Globus pallidus (tissue), 1 donor: ENCODE measurements at regions not wholly inside any gene's neighbourhood (a gene's known extent, or its start where the extent isn't known, plus 50 kb on each side); places are given as distances from the start of the nearest gene placed in this dataset.
"Not testable (repeated sequence)": the region's sequence is repeated elsewhere in the genome, so short reads cannot be mapped to it uniquely, and the experiment has no call there.

ENCODE experiments used
- DNase-seq: peaks from one replicate; pipeline ENCODE4 v3.0.0-alpha.2; 2015; ENCODE audit warnings: low spot score

GRCh38 chr2:122020377-122020776 lies 264.9 kb downstream of the TSN start:
- DNase-seq: no peak

GRCh38 chr2:122021941-122022340 lies 266.5 kb downstream of the TSN start:
- no peak for DNase-seq

GRCh38 chr2:122022531-122022930 lies 267.1 kb downstream of the TSN start:
- DNase-seq: no peak

DNA sequence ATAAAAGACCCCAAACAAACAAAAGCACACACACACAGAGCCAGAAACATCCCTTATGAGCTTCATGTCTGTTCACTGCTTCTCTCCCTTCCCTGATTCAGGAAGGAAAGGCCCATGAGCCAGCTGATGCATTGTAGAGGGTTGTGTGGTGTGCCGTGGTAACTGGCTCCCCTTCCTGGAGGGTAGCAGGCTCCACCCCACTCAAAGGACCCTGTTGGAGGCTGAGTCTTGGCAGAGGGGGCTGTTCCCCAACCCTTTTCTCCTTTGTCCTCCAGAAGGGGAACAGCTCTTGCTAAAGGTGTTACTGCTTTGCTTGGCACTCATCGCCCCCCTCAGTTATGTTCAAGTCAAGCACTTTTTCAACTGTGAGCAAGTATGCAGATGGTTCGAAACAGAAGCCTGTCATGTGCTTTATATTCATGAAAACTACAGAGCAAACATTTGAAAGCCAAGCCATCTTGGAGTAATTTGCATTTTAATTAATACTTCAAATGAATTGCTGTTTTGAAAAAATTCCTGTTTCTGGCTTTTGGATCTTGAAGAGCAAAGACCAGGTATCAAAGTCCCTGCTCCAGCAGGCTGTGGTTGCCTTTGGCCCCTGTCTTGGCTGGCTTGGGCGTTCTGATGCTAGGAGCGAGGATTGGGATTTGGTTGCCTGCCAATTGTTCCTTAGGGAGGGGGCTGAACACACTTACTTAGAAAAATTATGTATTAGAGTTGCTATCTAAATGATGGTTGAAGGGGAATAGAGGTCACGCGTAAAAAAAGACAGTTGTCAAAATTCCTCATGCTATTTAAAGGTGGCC lies 267.8 kb downstream of the TSN start:
- DNase-seq: no peak

DNA sequence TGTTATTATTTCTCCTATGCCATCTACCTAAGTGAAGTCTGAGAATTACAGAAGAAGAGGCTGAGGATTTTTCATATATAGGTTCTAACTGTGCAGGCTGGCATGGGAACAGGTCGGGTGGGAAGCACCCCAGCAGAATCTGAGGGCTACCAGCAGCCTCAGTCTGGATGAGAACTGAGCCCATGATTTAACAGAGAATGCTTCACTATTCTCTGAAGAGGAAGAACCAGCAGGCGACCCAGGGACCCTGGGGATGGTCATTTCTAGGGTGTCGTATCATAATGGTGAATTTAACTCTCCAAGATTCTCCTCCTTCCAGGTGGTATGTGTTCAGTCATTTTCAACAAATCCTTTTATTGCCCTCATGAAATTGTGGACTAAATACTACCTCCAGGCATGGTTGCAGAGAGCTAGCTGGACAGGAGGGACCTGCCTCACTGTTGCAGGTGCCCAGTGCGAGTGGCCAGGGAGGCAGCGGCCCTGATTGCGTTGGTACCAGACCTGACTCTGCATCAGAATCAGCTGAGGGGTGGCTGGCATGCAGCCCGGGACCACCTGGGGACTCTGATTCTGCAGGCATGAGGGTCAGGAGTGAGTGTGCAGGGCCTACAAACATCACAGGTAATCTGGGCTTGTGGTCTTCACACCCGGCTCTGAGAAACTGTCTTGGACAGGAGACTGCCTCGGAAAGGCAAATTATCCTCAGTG lies 272.2 kb downstream of the TSN start:
- no peak for DNase-seq

DNA sequence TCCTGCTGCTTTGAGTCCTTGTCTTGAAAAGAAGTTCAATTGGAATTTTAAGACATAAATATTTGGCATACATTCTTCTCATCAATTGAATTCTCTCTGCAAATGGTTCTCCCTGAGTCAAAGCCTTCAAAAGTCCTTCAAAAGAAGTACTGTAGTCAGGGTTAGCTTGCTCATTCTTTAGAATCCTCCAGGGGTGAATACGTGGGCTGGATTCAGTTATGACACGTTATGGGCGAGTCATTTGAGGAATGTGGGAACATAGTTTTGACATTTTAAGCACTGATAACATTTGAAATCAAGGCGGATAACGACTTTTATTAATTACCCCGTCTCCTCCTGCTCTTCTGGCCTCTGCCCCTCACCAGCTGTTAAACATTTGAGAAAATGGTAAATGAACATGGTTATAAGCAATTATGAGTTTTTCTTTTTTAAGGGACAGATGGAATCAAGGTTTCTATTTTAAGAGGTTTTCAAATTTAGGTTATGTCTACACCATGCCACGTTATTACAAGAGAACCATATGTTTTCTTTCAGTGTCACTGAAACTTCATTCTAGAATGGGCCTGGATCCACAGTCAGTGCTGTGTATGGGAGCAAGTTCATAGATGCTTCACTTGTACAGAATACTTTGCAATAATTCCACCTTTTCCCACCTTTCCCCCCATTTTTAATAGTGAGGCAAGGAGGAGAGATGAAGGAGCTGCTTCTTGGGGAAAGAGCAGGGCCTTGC lies 273.1 kb downstream of the TSN start:
- DNase-seq: no peak

GRCh38 chr2:122029456-122029855 lies 274.0 kb downstream of the TSN start:
- DNase-seq: no peak

DNA sequence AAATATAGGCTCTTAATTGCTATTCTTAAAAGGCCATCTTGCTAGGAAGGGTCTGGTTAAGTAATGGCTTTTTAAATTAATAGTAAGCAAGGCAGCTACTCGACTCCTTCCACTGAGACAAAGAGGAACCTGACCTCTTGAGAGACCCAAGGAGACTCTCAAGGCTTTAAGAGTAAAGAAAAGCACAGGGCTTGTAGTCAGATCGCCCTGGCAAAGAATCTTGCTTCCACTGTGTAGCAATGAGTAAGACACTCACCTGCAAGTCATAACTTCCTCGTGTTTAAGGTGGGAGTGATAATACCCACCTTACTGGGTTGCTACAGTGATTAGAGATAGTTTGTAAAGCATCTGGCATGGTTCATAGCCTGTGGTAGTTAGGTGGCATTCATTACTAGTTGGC lies 274.5 kb downstream of the TSN start:
- no peak for DNase-seq

GRCh38 chr2:122031544-122032263 lies 276.3 kb downstream of the TSN start:
- DNase-seq: no peak

- DNase-seq: no peak
Observed at GRCh38 chr2:122032264-122032645, 276.8 kb downstream of the TSN start.

- no peak for DNase-seq
Observed at GRCh38 chr2:122033778-122034177, 278.3 kb downstream of the TSN start.

DNA sequence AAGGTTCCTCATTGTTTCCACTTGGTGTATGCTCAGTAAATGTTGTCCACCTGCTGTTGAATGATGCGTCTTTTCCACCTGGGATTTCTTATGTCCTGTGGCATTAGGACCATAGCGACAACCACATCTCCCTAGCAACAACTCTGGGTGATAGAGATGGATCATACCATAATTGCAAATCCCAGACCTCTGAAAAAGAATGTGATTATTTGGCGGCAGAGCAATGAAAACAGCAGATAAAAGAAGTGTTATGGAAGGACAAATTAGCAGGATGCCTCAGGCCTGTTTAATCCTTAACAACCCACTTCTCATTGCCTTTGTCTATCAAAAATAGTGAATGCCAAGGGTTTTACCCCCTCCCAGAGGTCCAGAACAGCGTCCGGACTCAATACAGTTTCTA lies 278.9 kb downstream of the TSN start:
- DNase-seq: no peak

GRCh38 chr2:122034777-122035176 lies 279.3 kb downstream of the TSN start:
- DNase-seq: no peak

GRCh38 chr2:122038816-122039215 lies 283.4 kb downstream of the TSN start:
- DNase-seq: not testable (repeated sequence)

DNA sequence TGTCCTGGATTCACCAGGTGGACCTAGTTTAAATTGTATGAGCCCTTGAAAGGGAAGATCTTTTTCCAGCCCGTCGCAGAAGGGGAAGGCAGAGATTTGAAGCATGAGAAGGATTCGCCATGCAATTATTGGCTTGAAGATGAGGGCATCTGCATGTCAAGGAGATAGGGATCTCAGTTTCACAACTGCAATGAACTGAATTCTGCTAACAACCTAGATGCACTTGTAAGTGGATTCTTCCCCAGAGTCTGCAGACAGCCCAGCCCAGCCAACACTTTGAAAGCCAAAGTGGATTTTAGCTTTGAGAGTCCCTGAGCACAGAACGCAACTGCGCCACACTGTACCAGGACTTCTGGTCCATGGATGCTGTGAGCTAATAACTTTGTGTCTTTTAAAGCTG lies 286.0 kb downstream of the TSN start:
- no peak for DNase-seq

DNA sequence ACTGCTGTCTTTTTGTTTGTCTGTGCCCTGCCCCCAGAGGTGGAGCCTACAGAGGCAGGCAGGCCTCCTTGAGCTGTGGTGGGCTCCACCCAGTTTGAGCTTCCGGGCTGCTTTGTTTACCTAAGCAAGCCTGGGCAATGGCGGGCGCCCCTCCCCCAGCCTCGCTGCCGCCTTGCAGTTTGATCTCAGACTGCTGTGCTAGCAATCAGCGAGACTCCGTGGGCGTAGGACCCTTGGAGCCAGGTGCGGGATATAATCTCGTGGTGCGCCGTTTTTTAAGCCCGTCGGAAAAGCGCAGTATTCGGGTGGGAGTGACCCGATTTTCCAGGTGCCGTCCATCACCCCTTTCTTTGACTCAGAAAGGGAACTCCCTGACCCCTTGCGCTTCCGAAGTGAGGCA lies 296.2 kb downstream of the TSN start:
- not testable (repeated sequence) for DNase-seq

GRCh38 chr2:122055521-122055931 lies 300.1 kb downstream of the TSN start:
- DNase-seq: no peak

GRCh38 chr2:122056853-122057252 lies 301.4 kb downstream of the TSN start:
- no peak for DNase-seq

DNA sequence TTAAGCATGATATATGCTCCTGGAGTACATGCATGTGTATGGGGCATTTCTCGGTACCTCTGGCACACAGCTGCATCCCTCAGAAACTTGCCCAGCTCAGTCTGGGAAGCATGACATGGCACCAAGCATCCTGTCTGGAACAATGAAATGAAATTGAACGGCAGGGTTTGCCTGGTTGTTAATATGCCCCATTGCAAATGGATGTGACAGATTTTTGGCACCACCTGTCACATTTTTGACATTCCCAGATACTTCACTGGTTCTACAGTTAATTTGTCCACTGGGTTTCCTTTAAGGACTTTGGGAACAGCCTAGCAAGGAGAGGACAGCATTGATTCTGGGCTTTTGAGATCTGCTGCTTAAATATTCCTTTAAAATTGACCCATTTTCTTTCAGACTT lies 305.8 kb downstream of the TSN start:
- no peak for DNase-seq

GRCh38 chr2:122061831-122062230 lies 306.4 kb downstream of the TSN start:
- DNase-seq: no peak

GRCh38 chr2:122062506-122062905 lies 307.1 kb downstream of the TSN start:
- DNase-seq: no peak

DNA sequence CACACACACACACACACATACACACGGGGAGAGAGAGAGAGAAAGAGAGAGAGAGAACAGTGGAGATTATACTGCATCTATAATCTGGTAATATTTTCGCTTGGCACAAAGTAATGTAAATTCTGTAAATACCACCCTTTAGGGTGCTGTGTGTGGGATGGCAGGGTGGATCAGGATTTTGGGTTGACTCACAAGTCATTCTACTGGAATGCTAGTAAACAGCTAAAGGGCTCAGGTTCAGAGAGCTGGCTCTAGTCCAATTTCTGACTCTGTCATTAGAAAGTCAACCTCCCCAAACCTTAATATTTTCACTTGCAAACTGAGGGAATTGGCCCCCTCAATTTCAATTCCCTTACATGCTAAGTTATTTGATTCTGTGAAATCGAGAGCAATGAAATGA lies 308.3 kb downstream of the TSN start:
- no peak for DNase-seq
